Activated T-cell treated with anti-CD3 and anti-CD28 coated beads for 4 hours (primary cell): ENCODE measurements at regions not wholly inside any gene's neighbourhood (a gene's known extent, or its start where the extent isn't known, plus 50 kb on each side); places are given as distances from the start of the nearest gene placed in this dataset.

Experiments used
- DNase-seq: peaks from one replicate; pipeline ENCODE4 v3.0.0-alpha.2; 2020

DNA sequence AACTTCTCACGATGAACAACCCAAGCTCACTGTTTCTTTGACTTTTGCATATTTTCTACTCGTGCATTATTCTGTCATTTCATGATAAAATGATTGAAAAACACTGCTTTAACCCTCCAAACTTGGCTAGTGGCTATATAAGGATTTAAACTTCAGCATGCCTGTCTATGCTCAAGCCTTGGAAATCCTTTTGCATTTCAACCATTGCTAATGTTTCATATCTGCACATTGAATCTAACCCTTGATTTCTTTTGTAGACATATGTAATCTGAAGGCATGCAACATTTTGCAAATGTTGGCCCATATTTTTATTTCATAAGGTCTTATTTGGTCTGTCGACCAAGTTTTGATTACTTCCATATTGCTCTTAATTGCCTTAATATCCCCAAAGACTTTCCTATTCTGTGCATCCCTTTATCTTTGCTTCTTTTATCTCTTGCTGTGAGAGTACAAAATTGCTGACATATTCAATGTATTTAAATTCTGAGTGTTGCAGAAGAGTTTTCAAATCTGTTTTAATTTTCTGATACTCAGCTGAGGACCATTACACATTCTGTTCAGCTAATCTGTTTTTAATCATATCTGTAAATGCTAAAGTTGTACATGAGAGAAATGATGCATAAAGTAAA, 403.7 kb upstream of the ZNF608 start:
- no peak for DNase-seq

DNA sequence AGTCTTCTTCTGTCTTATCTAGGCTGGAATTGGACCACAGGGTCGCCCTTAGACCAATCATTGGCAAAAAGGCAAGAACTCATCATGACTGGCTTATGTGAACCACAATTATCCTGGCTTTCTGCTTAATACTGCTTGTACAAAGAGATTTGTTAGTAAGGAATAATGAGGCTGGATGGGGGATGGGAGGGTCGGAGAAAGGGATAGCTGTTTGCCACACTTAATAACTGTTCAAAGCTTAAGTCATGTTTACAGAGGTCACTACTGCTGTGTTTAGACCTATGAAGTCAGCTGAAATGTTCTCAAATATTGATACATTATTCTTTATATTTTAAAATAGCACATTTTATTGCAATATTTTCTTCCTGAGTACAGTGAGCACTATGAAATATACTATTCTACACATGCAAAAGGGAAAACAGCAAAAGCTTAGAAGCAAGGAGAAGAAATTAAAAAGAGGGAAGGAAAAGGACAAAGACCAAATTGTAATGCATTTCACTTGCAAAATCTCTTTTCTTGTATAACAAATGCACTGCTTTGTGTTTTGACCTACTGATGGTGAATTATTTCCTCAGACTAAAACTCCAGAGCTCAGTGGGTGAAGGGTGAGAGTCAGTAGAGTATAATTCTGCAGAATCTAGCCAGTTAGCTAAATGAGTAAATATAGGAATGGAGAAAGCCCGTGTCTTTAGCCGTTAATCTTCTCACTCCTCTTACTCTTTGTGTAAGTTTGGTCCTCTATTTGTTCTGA, 404.9 kb upstream of the ZNF608 start:
- DNase-seq = no peak

DNA sequence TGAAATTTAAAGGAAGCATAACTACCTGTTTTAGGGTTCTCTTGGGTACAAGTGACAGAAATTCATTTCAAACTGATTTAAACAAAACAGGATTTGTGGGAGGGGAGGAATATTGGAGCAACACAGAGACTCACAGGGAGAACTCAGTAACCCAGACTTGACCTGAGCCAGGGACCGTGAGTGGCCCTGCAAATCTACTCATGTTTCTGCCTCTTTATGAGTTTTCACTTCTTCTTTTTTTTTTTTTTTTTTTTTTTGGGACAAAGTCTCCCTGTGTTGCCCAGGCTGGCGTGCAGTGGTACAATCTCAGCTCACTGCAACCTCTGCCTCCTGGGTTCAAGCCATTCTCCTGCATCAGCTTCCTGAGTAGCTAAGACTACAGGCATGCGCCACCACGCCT, 405.6 kb upstream of the ZNF608 start:
- DNase-seq = no peak

DNA sequence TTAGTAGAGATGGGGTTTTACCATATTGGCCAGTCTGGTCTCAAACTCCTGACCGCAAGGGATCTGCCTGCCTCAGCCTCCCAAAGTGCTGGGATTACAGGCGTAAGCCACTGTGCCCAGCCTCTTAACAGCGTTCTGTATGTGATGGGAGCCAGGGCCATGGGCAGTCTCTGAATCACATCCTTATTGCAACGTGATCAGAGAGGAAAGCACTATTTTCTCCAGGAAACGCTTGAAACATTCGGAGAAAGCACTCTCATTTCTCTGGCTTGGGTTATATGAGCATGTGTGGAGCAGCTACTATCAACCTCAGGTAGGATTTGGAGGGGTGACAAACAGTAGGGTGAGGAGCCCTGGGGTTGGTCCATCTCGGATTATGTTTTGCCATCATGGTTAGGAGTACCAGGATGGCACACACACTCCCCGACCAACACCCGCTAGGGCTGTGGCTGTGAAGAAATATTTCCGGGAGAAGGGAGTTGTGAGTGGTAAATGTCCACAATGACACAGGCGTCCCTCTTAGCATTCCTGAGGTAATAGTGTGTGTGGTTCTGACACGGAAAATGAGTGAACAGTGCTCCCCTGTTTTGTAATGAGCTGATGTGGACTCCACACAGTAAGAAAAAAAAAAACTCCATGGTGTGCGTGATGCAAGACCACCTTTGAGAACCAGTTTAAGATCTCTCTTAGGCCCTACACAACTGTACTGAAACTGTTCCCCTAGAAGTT, 406.2 kb upstream of the ZNF608 start:
- no peak for DNase-seq

DNA sequence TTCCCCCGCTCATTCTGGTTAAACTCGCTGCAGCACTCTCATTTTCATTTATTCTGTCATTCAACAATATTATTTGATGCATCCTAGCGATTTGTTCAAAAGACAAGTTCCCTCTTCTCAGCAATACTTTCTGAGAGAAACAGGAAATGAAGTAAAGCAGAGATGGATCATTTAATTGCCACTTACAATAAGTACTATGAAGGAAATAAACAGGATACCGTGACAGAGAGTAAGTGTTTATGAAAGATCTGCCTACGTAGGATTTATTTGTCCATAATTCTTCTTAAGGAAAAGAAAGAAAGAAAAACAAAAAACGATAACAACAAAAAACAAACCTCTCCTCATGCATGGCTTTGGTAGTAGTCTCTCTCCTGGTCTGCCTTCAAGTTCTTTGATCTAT, 406.8 kb upstream of the ZNF608 start:
- DNase-seq = no peak

DNA sequence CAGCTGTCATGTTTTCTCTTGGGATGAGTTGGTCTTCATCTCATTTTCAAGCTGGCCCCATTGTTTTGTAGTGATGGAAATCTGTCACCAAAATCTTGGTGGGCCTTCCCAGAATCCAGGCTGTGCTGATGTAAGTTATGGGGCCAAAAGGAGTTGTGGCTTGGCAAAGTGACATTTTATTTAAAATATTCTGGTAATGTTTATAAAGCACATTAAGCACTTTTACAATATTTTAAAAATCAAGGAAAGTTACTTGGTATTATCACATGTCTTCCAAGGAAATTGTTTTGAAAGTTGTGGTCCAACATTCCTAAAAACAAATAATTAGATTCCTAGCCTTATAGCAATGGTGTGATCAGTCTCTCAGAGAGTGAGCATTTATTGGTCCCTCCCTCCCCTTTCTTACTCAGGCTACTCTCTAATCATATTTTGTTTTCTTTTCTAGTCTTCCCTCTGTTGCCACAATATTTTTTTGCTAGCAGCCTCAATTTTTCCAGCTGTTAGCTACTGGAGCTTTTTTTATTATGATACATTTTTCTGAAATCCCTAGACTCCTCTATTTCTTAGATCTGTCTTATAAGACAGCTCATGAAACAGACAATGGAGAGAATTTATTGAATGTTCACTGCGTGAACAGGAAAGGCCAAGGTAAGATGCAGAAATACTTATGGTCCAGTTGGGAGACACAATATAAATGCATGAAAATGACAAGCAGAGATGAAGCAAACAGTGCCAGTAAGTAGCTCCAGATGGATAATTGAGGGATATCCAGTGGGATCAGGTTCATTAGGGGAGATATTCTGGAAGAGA, 408.1 kb upstream of the ZNF608 start:
- no peak for DNase-seq

DNA sequence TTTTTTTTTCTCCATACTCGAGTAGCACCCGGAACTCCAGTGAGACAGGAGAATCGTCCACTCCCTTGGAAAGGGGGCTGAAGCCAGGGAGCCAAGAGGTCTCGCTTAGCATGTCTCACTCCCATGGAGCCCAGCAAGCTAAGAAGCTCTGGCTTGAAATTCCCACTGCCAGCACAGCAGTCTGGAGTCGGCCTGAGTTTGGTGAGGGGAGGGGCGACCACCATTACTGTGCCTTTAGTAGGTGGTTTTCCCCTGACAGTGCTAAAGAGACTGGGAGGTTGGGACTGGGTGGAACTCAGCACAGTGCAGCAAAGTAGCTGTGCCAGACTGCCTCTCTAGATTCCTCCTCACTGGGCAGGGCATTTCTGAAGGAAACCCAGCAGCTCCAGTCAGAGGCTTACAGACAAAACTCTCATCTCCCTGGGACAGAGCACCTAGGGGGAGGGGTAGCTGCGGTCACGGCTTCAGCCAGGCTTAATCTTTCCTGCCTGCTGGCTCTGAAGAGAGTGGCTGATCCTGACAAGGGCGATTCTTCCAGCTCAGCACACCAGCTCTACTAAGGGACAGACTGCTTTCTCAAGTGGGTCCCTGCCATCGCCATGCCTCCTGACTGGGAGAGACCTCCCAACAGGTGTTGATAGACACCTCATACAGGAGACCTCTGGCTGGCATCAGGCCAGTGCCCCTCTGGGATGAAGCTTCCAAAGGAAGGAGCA, 414.5 kb upstream of the ZNF608 start:
- DNase-seq = no peak

DNA sequence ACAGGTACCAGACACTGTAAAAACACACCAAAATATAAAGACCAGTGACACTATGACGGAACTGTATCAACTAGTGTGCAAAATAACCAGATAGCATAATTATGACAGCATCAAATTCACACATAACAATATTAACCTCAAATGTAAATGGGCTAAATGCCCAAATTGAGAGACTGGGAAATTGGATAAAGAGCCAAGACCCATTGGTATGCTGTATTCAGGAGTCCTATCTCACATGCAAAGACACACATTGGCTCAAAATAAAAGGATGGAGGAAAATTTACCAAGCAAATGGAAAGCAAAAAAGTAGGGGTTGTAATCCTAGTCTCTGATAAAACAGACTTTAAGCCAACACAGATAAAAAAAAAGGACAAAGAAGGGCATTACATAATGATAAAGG, 416.3 kb upstream of the ZNF608 start:
- no peak for DNase-seq

DNA sequence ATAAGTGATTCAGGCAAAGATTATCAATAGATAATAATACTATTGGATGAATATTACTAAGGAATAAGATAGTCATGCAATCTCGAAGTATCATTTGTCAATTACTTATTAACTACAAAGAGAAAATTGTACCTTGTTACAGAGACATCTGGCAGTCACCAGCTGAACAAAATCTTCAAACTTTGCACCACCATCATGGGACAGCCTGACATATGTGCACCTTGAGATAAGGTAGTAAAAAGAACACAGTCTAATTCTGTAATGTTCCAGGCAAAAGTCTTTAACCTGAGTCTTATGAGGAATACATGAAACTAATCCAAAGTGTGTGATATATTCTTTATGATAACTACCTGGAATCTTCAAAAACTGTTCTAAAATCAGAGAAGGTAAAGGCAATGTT, 423.0 kb upstream of the ZNF608 start:
- no peak for DNase-seq

DNA sequence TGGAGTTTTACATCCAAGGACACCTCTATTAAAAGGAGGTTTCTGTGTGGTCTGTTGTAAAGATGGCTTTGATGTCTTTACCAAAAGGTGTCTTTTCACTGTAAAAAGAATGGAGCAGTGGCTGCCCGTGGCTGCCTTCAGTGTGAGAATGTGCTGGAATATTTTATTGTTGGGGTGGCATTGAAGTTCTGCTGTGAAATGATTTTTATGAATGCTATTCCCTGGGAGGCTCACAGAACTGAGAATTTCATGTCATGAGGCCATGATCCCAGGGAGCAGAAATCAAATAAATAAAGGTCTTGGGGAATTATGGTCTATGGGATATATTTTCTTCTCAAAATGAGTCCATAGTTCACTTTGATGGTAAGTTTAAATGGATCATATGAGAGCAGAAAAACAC, 425.2 kb upstream of the ZNF608 start:
- DNase-seq = no peak

DNA sequence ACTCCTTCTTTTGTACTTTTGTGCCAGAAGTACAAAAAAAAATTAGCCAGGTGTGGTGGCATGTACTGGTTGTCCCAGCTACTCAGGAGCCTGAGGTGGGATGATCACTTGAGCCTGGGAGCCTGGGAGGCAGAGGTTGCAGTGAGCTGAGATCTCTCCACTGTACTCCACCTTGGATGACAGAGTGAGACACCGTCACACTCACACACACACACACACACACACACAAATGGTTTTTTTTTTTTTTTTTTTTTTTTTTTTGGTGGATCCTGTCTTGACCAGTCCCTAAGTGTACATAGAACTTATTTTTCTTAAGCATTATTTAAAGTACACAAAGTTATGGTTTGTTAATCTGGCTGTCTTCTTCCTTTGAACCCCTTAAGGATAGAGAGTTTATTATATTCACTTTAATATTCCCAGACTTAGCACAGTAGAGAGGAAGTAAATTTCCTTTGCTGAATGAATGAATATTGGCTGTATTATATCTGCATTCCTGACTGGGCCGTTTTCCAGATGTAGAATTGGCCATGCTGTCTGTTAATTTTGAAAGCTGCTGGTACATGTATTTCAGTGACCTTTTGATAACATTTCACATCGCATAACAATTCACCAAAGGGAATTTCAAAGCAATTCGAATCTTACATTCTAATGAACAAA, 429.0 kb upstream of the ZNF608 start:
- DNase-seq = no peak

DNA sequence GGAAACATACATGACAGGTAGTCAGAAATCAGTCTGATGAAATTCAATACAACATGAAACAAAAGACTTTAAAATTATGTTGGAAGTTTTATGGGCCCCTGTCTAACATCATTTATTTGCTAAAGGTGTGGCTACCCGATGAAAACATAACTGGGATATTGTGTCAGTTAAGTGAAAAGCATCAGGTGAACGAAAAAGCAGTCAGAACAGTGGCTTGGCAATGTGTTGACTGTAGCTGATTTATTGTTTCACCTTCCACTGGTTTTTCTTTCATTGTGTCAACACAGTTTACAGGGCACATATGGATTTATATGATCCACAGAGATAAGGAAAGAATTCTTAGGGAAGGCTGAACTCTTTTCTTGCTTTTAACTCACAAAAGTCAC, 429.6 kb upstream of the ZNF608 start:
- no peak for DNase-seq

DNA sequence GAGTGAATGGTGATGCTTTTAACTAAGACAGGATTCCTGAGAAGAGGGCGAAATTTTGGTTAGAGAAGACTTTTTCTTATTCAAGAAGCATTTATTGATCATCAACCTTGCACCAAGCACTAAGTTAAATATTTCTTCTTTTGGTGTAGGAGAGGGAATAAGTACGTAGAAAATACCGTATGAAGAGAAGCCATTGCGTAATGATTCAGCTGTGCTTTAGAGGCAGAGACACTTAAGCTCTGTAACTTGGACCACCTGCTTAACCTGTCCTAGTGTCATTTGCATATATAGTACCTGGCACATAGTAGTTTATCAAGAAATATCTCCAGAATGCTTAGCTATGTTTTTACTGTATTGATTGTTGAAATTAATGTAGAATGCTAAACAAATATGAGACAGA, 430.9 kb upstream of the ZNF608 start:
- DNase-seq = no peak

DNA sequence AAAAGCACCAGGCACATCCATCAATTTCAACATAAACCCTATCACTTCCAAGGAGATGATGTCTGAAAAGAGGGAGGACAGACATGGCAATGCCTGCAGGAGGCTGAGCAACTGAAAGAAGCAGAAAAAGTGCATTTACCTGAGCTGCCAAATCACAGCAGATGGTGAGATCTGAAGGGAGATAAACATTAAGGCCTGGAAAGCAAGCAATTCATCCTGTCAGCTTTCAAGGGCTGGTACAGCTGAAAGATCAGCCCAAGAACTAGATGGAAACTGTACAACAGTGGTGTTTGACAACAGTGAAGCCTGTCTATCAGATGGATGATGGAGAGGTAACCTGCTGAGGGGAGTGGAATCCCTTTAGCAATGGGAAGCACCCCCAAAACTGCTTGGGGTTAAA, 433.2 kb upstream of the ZNF608 start:
- no peak for DNase-seq

DNA sequence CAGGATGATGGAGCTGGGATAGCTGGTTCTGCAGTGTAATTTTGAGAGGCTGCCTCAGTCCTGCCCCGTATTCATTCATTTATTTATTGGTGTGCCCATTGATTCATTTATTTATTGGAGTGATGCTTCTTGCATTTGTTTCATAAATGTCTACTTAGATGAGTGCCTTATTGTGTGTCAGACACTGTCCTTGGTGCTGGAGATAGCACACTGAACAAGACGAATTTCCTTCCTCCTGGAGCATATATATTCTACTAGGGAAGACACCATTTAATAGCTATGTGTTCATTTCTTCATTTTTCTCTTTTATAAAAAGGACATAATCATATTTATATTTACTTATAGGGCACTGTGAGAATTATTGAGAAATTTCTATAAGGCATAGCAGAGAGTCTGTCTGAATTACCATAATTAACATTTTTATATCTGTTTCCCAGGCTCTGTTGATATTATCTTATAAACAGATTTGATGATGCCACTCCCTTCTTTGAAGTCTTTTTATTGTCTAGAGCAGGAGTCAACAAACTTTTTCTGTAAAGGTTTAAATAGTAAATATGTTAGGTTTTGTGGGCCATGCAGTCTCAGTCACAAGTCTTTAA, 433.9 kb upstream of the ZNF608 start:
- DNase-seq = no peak

DNA sequence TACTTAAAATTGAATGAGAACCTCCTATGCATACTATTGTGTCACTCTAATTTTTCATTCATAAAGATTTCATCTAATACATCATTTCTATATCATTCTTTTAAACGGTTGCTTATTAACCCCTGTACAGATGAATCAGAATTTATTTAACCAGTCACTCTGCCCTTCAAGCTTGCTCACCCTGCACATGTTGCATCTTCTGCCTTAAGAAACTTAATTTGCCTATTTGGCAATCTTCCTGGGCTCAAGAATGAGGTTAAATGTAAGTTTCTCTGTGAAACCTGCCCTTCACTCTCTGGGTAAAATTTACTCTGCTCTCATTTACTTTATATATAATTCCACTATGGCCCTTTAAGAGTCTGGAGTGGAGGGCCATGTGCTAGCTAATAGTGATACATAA, 434.7 kb upstream of the ZNF608 start:
- no peak for DNase-seq

DNA sequence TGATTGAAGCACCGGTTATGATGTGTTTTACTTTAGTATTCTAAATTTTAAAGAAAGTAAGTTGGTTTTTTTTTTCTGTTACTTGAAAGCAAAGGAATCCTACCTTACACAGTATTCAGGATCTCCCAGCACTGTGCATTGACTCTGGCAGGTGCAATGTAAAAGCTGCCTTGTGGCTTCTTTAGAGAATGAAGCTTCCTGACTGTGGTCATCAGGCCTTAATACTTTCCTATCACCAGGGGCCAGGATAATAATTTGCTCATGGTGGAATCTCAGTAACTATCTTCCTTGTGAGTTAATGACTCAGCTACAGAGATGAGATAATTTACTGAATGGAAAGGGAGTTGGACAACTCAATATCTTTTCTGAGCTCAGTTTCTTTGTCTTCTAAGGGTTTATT, 435.5 kb upstream of the ZNF608 start:
- no peak for DNase-seq

DNA sequence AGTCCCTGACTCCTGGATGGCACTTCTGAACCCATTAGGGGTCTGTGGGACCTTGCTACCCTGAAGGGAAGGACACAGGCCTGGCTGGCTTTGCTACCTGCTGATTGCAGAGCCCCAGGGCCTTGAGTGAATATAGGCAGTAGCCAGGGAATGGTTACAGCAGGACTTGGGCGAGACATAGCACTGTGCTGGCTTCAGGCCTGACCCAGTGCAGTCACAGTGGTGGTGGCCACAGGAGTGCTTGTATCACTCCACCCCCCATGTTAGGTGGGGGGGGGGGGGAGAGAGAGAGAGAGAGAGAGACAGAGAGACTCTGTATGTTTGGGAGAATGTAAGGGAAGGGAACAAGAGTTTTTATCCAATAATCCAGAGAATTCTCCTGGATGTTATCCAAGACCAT, 439.3 kb upstream of the ZNF608 start:
- no peak for DNase-seq

DNA sequence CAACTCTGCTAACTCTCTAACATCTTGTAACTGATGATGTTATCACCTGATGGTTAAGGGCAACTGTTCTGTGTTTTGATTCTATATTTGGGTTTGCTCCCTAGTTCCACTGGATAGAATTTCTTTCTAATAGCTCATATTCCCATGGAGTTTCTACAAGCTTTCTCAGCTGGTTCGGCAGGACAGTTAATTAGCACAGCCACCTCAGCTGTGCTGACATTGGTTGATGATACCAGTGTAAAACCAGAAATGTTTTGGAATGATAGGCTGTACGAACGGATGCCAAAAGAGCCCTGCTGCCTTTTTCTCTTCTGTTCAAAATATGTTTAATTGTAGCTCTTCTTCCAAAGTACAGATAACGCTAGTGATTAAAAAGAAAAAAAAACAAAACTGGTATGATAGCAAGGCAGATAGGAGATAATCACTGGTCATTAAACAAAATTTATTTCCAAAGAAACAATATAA, 440.5 kb upstream of the ZNF608 start:
- no peak for DNase-seq

DNA sequence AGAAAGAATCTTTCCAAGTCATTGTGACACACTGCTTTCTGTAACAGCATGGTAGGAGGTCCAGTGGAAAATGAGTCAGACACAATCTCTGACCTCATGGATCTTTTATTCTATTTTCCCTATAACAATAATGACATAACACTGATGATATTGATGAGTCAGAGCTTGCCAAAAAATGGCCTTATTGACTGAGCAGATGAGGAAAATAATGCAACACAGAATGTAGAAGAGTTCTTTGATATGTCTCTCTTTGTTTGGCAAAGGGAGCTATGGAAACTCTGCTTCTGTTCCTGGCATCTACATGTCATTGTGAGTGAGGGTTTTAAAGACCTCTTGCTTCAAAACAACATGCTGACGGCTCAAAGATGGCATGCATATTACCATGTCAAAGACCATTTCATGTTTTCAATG, 443.1 kb upstream of the ZNF608 start:
- DNase-seq = no peak

DNA sequence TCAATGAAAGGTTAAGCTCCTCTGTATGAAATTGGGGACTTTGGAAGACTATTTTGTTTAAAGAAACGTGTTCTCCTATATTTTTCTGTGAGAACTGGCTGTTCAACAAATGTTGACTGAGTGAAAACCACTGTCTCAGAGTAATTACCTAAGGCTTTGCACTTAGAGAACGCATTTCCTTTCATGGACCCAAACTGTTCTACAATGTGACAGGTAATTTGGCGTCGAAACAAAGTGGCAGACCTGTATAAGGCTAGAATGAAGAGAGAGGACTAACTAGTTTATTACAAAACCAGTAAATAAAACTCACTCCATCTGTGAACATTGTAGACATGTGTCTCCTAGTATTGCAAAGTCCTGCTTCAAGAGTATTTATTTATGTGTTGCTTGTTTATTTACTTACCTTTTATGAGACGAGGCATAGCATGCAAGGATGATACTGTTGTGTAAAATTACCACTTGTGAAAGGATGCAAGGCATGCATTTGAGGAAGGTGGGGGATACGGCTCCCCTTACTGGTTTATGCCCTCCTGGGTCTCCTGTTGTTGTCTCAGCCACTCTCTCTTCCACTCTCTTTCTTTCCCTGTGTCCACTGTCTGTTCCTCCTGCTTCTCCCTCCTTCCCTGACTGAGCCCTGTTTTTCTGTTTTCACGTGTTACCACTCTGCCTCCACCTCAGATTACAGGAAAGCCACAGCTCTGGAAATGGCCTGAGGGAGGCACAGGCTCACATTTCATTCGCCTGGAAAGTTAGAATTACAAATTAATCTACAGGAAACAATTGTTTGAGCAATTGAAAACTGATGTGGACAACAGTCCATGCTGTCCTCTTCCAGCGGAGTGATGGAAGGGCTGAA, 444.0 kb upstream of the ZNF608 start:
- no peak for DNase-seq
